ENCODE measurements at regions not wholly inside any gene's neighbourhood (a gene's known extent, or its start where the extent isn't known, plus 50 kb on each side); places are given as distances from the start of the nearest gene placed in this dataset.

GRCh38 chr4:43132010-43132582 lies 239.6 kb downstream of the GRXCR1 start:
- TF ChIP-seq POLR2AphosphoS5 (IDR thresholded peaks at IDR 0.05; ENCODE audit: borderline replicate concordance, low read depth, low read length), result no peak
- no peak for TF ChIP-seq EZH2 (IDR thresholded peaks at IDR 0.05)

Measured in SK-N-MC (cell line).